GM19397 (cell line): ENCODE measurements at regions not wholly inside any gene's neighbourhood (a gene's known extent, or its start where the extent isn't known, plus 50 kb on each side); places are given as distances from the start of the nearest gene placed in this dataset.

Experiments used
- ATAC-seq: cut with Tn5 transposase; IDR thresholded peaks from one replicate; pipeline ENCODE4 v1.9.1; 2021; ENCODE audit warnings: mild to moderate bottlenecking, moderate library complexity; ENCODE audit not compliant: unreplicated experiment

GRCh38 chr1:229950908-229951307 lies 116.1 kb upstream of the GALNT2 start:
- ATAC-seq: no peak

- ATAC-seq: no peak
Measured at GRCh38 chr1:229951856-229952534, 115.0 kb upstream of the GALNT2 start.

- ATAC-seq: no peak
Measured at GRCh38 chr1:229952670-229953520, 114.1 kb upstream of the GALNT2 start.

GRCh38 chr1:229953736-229954326 lies 113.2 kb upstream of the GALNT2 start:
- ATAC-seq: no peak

GRCh38 chr1:229964281-229964680 lies 102.8 kb upstream of the GALNT2 start:
- no peak for ATAC-seq

- no peak for ATAC-seq
Measured at GRCh38 chr1:229970714-229971113, 96.3 kb upstream of the GALNT2 start.

GRCh38 chr1:229971141-229971540 lies 95.9 kb upstream of the GALNT2 start:
- ATAC-seq: no peak

GRCh38 chr1:229972600-229973296 lies 94.3 kb upstream of the GALNT2 start:
- ATAC-seq: no peak

GRCh38 chr1:229973297-229973612 lies 93.8 kb upstream of the GALNT2 start:
- ATAC-seq: no peak

GRCh38 chr1:229975047-229975446 lies 92.0 kb upstream of the GALNT2 start:
- ATAC-seq: no peak

- no peak for ATAC-seq
Measured at GRCh38 chr1:229980009-229980408, 87.0 kb upstream of the GALNT2 start.

- ATAC-seq: no peak
Measured at GRCh38 chr1:229981736-229982135, 85.3 kb upstream of the GALNT2 start.

GRCh38 chr1:229984310-229984991 lies 82.6 kb upstream of the GALNT2 start:
- ATAC-seq: no peak

GRCh38 chr1:229984992-229985612 lies 81.9 kb upstream of the GALNT2 start:
- ATAC-seq: no peak

GRCh38 chr1:229985613-229986010 lies 81.4 kb upstream of the GALNT2 start:
- ATAC-seq: no peak

- no peak for ATAC-seq
Measured at GRCh38 chr1:229986737-229987337, 80.2 kb upstream of the GALNT2 start.

- ATAC-seq: no peak
Measured at GRCh38 chr1:229987953-229988352, 79.1 kb upstream of the GALNT2 start.

- ATAC-seq: no peak
Measured at GRCh38 chr1:229988534-229988933, 78.5 kb upstream of the GALNT2 start.

- ATAC-seq: no peak
Measured at GRCh38 chr1:229989591-229990248, 77.3 kb upstream of the GALNT2 start.

- no peak for ATAC-seq
Measured at GRCh38 chr1:229990326-229990725, 76.7 kb upstream of the GALNT2 start.
